Thyroid gland (tissue), 4 donors: ENCODE measurements at regions not wholly inside any gene's neighbourhood (a gene's known extent, or its start where the extent isn't known, plus 50 kb on each side); places are given as distances from the start of the nearest gene placed in this dataset.

ENCODE experiments used
- POLR2A ChIP-seq, 2 donors: fragments of 450-650 bp; IDR thresholded peaks; one replicate each; pipeline ENCODE4 v1.6.1; 2017; ENCODE audit warnings: antibody characterized with exemption in 2 of 2, mild to moderate bottlenecking in 2 of 2, moderate library complexity in 1 of 2
- TF ChIP-seq, protein P1 (sequence below), 6 experiments: fragments of 200-600 bp in 3 of 6; fragments of 450-650 bp in 3 of 6; sonication (generic) in 3 of 6; IDR thresholded peaks; one replicate each; pipeline ENCODE4 v1.5.1; 2016 to 2019; ENCODE audit warnings: antibody characterized with exemption in 6 of 6, mild to moderate bottlenecking in 2 of 6, inconsistent platforms in 1 of 6, moderate library complexity in 1 of 6

DNA sequence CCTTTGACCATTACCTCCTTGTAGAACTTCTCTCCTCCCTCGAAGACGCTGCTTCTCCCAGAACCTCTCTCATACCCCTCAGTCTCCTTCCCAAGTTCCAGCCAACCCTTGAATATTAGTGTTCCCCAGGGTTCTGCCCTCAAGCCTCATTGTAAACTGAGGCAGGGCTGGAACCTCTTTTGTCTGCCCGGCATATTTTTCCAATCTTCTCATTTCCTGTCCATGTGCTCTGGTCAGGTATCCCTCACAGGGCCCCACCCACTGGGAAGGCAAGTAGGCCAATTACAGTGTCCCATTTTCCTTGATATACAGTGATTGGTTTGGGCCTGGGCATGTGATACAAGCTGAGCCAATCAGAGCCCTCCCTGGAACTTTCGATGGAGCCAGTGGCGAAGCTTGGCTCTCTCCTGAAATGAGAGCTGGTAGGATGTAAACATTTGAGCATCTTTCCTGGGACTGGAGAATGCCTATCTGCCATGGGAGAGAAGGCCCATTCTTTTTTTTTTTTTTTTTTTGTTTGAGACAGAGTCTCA is 57.1 kb upstream of the ID3 start:
- TF ChIP-seq, protein P1, sequence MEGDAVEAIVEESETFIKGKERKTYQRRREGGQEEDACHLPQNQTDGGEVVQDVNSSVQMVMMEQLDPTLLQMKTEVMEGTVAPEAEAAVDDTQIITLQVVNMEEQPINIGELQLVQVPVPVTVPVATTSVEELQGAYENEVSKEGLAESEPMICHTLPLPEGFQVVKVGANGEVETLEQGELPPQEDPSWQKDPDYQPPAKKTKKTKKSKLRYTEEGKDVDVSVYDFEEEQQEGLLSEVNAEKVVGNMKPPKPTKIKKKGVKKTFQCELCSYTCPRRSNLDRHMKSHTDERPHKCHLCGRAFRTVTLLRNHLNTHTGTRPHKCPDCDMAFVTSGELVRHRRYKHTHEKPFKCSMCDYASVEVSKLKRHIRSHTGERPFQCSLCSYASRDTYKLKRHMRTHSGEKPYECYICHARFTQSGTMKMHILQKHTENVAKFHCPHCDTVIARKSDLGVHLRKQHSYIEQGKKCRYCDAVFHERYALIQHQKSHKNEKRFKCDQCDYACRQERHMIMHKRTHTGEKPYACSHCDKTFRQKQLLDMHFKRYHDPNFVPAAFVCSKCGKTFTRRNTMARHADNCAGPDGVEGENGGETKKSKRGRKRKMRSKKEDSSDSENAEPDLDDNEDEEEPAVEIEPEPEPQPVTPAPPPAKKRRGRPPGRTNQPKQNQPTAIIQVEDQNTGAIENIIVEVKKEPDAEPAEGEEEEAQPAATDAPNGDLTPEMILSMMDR (IDR thresholded peaks at IDR 0.05): no peak
- TF ChIP-seq POLR2A (IDR thresholded peaks at IDR 0.05): no peak
